OCI-LY3 (cell line): ENCODE measurements at regions not wholly inside any gene's neighbourhood (a gene's known extent, or its start where the extent isn't known, plus 50 kb on each side); places are given as distances from the start of the nearest gene placed in this dataset.

Experiments
- CTCF ChIP-seq: fragments of 200-600, 300-600 bp; sonication (generic); IDR thresholded peaks from 2 replicates; pipeline ENCODE4 v1.5.1; 2014; ENCODE audit warnings: antibody characterized with exemption, low read length, low read depth
- EZH2phosphoT487 ChIP-seq: fragments of 200-600 bp; shearing (Covaris generic); IDR thresholded peaks from 2 replicates; pipeline ENCODE4 v1.6.1; 2018; ENCODE audit warnings: antibody characterized with exemption, mixed run types, low read depth

- no peak for TF ChIP-seq CTCF
- TF ChIP-seq EZH2phosphoT487, result no peak
These were observed 113.4 kb downstream of the ASB7 start for GRCh38 chr15:100715571-100716455.
